Hepatocyte (in vitro differentiated cells): ENCODE measurements at regions not wholly inside any gene's neighbourhood (a gene's known extent, or its start where the extent isn't known, plus 50 kb on each side); places are given as distances from the start of the nearest gene placed in this dataset.

Experiments used
- DNase-seq: peaks from one replicate; pipeline ENCODE4 v3.0.0-alpha.2; 2016; ENCODE audit warnings: low spot score
- H2AFZ ChIP-seq: fragments of 200-600 bp; sonication (generic); 2 replicates; pipeline ENCODE4 v1.6.0; 2016; ENCODE audit warnings: antibody characterized with exemption, mild to moderate bottlenecking
- H3K27ac ChIP-seq: fragments of 200-600 bp; sonication (generic); 2 replicates; pipeline ENCODE4 v1.5.1; 2016; ENCODE audit warnings: mild to moderate bottlenecking
- H3K27me3 ChIP-seq: fragments of 200-600 bp; sonication (generic); 2 replicates; pipeline ENCODE4 v1.6.1; 2016
- H3K36me3 ChIP-seq: fragments of 200-600 bp; sonication (generic); replicated peaks from 2 replicates; pipeline ENCODE4 v1.5.1; 2016; ENCODE audit warnings: low read depth; ENCODE audit not compliant: insufficient read depth
- H3K4me1 ChIP-seq: fragments of 200-600 bp; sonication (generic); 2 replicates; pipeline ENCODE4 v1.5.1; 2016; ENCODE audit warnings: mild to moderate bottlenecking, moderate library complexity; ENCODE audit not compliant: insufficient read depth
- H3K4me2 ChIP-seq: fragments of 200-600 bp; sonication (generic); 2 replicates; pipeline ENCODE4 v1.6.0; 2016
- H3K4me3 ChIP-seq: fragments of 200-600 bp; sonication (generic); 2 replicates; pipeline ENCODE4 v1.5.1; 2016; ENCODE audit warnings: mild to moderate bottlenecking
- H3K79me2 ChIP-seq: fragments of 200-600 bp; sonication (generic); 2 replicates; pipeline ENCODE4 v1.6.0; 2017; ENCODE audit warnings: mild to moderate bottlenecking
- H3K9me2 ChIP-seq: fragments of 200-600 bp; sonication (generic); replicated peaks from 2 replicates; pipeline ENCODE4 v1.6.0; 2017; ENCODE audit warnings: mild to moderate bottlenecking; ENCODE audit not compliant: insufficient read depth
- H3K9me3 ChIP-seq: fragments of 200-600 bp; sonication (generic); 2 replicates; pipeline ENCODE4 v1.5.1; 2016; ENCODE audit warnings: low read depth, mild to moderate bottlenecking
- H4K20me1 ChIP-seq: fragments of 200-600 bp; sonication (generic); 2 replicates; pipeline ENCODE4 v1.6.0; 2016; ENCODE audit warnings: mild to moderate bottlenecking; ENCODE audit not compliant: insufficient read depth, poor library complexity, severe bottlenecking
- CTCF ChIP-seq: fragments of 200-600 bp; sonication (generic); IDR thresholded peaks from 2 replicates; pipeline ENCODE4 v1.5.1; 2016; ENCODE audit warnings: antibody characterized with exemption, mild to moderate bottlenecking; ENCODE audit not compliant: poor library complexity
- EZH2 ChIP-seq: fragments of 200-600 bp; sonication (generic); IDR thresholded peaks from 2 replicates; pipeline ENCODE4 v1.6.1; 2016; ENCODE audit warnings: antibody characterized with exemption, mild to moderate bottlenecking, borderline replicate concordance
- EZH2phosphoT487 ChIP-seq: fragments of 200-600 bp; sonication (generic); IDR thresholded peaks from one replicate; pipeline ENCODE4 v1.6.1; 2018; ENCODE audit warnings: antibody characterized with exemption, mild to moderate bottlenecking, low read depth, moderate library complexity; ENCODE audit not compliant: unreplicated experiment, severe bottlenecking
- WGBS: methylation state at CpG from one replicate; pipeline ENCODE4 v1.1.6; 2016; ENCODE audit warnings: low lambda C conversion rate; ENCODE audit errors: missing lambda C conversion rate; 5-methylcytosine and 5-hydroxymethylcytosine counted together

- Histone ChIP-seq H3K4me3 (no peak overlapping the region), H3K27ac (no peak overlapping the region), H3K4me2 (no peak overlapping the region), H3K9me2 (no peaks in the 10 kb centered on the region), H4K20me1 (no peaks in the 10 kb centered on the region), H3K79me2 (no peaks in the 10 kb centered on the region), H3K9me3 (no peaks in the 10 kb centered on the region), H3K36me3 (no peaks in the 10 kb centered on the region), H2AFZ (no peak overlapping the region), H3K27me3 (no peaks in the 10 kb centered on the region), H3K4me1 (no peaks in the 10 kb centered on the region)
- no peak for TF ChIP-seq CTCF
- TF ChIP-seq EZH2phosphoT487 = no peak
- TF ChIP-seq EZH2 = no peak
- DNase-seq = no peak
- WGBS = 65% methylated on average over 1 of the region's 1 CpG
Measured at GRCh38 chr3:170703121-170703588, 117.3 kb upstream of the SLC7A14 start.

- no peak for DNase-seq
- H3K9me3 ChIP-seq = no peaks in the 10 kb centered on the region
- H2AFZ ChIP-seq = no peak overlapping the region
- H3K9me2 ChIP-seq = no peaks in the 10 kb centered on the region
- TF ChIP-seq EZH2 = no peak
- no peak for TF ChIP-seq CTCF
- no peak for TF ChIP-seq EZH2phosphoT487
- H3K4me1 ChIP-seq = no peaks in the 10 kb centered on the region
- no peaks in the 10 kb centered on the region for H3K79me2 ChIP-seq
- H3K4me3 ChIP-seq = no peak overlapping the region
- H3K36me3 ChIP-seq = no peaks in the 10 kb centered on the region
- no peak overlapping the region for H3K27ac ChIP-seq
- H3K4me2 ChIP-seq = no peak overlapping the region
- H4K20me1 ChIP-seq = no peaks in the 10 kb centered on the region
- H3K27me3 ChIP-seq = no peaks in the 10 kb centered on the region
- WGBS = 86% methylated on average over 4 of the region's 4 CpGs
Measured at GRCh38 chr3:170701696-170702678, 116.1 kb upstream of the SLC7A14 start.

- Histone ChIP-seq H3K79me2 (no peaks in the 10 kb centered on the region), H3K27ac (no peak overlapping the region), H3K27me3 (no peaks in the 10 kb centered on the region), H2AFZ (no peak overlapping the region), H3K4me1 (no peaks in the 10 kb centered on the region), H4K20me1 (no peaks in the 10 kb centered on the region), H3K9me2 (no peaks in the 10 kb centered on the region), H3K4me2 (no peak overlapping the region), H3K36me3 (no peaks in the 10 kb centered on the region), H3K4me3 (no peak overlapping the region), H3K9me3 (no peaks in the 10 kb centered on the region)
- no peak for DNase-seq
- no peak for TF ChIP-seq EZH2
- TF ChIP-seq EZH2phosphoT487 = no peak
- TF ChIP-seq CTCF = no peak
- WGBS = 96% methylated on average over 1 of the region's 1 CpG
Measured at GRCh38 chr3:170700054-170700404, 114.2 kb upstream of the SLC7A14 start.
